GM18526 (cell line): ENCODE measurements at regions not wholly inside any gene's neighbourhood (a gene's known extent, or its start where the extent isn't known, plus 50 kb on each side); places are given as distances from the start of the nearest gene placed in this dataset.

Source experiments
- POLR2A ChIP-seq: IDR thresholded peaks from 3 replicates; pipeline ENCODE4 v1.6.1; 2011; ENCODE audit not compliant: insufficient read length; ENCODE audit errors: extremely low read depth

DNA sequence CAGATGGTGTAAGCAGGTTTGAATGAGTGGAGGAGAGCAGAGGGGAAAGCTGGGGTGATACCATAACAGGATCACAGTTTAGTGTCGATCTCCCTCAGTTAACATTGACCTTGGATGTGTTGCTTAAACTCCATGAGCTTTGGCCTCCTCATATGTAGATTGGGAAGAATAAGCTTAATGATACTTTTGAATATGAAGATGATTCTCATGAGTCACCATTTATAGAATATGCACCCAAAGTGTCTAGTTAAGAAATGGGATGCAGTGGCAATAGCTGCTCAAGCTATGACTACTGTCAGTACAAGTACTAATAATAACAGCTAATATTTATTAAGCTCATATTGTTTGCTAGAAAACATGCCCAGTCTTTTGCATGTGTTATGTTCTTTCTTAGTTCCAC is 236.2 kb upstream of the KIRREL3 start:
- no peak for TF ChIP-seq POLR2A

DNA sequence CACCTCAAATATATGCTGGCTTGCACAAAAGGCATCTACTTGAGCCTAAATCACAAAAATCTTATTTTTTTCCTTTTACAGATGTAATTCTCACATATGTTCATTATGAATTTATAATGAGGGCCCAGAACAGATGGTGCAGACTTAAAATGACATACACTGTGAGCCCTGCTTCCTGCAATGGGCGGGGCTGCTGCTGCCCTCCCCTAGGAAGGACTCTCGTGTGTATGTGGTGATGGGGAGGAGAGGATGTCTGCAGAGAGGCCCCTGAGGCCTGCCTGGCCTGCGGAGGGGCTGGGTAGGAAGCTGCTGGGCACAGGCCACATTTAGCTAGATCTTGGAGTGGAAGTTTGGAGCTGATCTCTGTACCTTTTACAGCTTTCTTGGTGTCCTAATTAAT is 233.4 kb upstream of the KIRREL3 start:
- TF ChIP-seq POLR2A: no peak

DNA sequence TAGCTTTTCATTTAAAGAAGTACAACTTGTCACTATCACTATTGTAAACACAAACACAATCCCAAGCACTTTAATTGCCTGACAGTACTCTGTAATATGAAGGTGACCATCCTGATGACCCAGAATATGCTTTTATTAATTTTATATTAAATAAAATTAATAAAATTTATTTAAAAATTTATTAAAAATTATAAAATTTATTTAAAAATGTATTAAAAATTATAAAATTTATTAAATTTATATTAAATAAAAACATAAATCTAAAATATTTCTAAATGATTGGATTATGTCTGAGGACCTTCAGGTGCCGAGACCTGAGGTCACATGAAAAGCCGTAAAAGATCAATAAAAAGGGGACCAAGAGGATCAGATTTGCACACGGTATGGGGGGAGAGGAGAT is 229.8 kb upstream of the KIRREL3 start:
- no peak for TF ChIP-seq POLR2A

GRCh38 chr11:127226949-127227348 is 226.4 kb upstream of the KIRREL3 start:
- no peak for TF ChIP-seq POLR2A

GRCh38 chr11:127226380-127226779 is 225.8 kb upstream of the KIRREL3 start:
- TF ChIP-seq POLR2A: no peak

- TF ChIP-seq POLR2A: no peak
These were observed 225.0 kb upstream of the KIRREL3 start for GRCh38 chr11:127225619-127226018.

- no peak for TF ChIP-seq POLR2A
These were observed 223.7 kb upstream of the KIRREL3 start for GRCh38 chr11:127224276-127224675.

GRCh38 chr11:127223633-127224032 is 223.1 kb upstream of the KIRREL3 start:
- no peak for TF ChIP-seq POLR2A

- TF ChIP-seq POLR2A: no peak
These were observed 222.5 kb upstream of the KIRREL3 start for GRCh38 chr11:127223026-127223425.

DNA sequence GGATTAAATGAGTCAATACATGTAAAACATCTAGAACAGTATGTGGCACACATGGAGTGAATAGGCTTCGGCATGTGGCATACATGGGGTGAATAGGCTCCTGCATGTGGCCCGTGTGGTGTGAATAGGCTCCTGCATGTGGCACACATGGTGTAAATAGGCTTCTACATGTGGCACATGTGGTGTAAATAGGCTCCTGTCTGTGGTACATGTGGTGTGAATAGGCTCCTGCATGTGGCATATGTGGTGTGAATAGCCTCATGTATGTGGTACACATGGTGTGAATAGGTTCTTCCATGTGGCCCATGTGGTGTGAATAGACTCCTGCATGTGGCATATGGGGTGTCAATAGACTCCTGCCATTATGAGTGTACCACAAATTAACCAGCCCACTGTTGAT is 219.1 kb upstream of the KIRREL3 start:
- TF ChIP-seq POLR2A: no peak

- no peak for TF ChIP-seq POLR2A
These were observed 217.7 kb upstream of the KIRREL3 start for GRCh38 chr11:127218275-127218608.

- no peak for TF ChIP-seq POLR2A
These were observed 217.1 kb upstream of the KIRREL3 start for GRCh38 chr11:127217452-127218274.

DNA sequence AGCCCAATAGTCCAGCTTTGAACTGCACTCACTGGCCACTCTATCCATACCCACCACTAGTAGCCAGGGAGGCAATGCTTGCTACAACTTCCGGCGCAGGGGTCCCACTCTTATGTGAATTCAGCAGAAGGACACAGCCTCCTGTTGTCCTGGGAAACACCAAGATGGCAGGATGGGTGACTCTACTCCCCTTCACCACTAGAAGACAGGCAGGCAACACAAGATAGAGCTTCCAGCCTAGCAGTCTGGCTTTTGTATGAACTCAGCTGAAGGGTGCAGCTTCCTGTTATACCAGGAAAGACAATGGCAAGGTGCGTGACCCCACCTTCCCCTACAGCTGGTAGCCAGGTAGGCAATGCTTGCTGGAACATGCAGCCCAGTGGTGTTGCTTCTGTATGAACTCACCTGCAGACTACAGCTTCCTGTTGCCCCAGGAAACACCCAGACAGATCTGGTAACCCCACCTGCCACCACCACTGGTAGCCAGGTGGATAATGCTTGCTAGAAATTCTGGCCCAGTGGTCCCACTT is 205.2 kb upstream of the KIRREL3 start:
- TF ChIP-seq POLR2A: no peak

DNA sequence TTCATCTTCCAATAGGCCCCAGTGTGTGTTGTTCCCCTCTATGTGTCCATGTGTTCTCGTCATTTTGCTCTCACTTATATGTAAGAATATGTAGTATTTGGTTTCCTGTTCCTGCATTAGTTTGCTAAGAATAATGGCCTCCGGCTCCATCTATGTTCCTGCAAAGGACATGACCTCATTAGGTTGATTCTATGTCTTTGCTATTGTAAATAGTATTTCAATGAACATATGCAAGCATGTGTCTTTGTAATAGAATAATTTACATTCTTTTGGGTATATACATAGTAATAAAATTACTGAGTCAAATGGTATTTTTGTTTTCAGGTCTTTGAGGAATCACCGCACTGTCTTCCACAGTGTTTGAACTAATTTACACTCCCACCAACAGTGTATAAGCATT is 202.9 kb upstream of the KIRREL3 start:
- no peak for TF ChIP-seq POLR2A

- no peak for TF ChIP-seq POLR2A
These were observed 201.5 kb upstream of the KIRREL3 start for GRCh38 chr11:127202105-127202504.

GRCh38 chr11:127199306-127199801 is 198.8 kb upstream of the KIRREL3 start:
- TF ChIP-seq POLR2A: no peak
